ENCODE measurements at regions not wholly inside any gene's neighbourhood (a gene's known extent, or its start where the extent isn't known, plus 50 kb on each side); places are given as distances from the start of the nearest gene placed in this dataset.
"Not testable (repeated sequence)": the region's sequence is repeated elsewhere in the genome, so short reads cannot be mapped to it uniquely, and the experiment has no call there.

- no peak for DNase-seq (ENCODE audit: low spot score)
- POLR2A ChIA-PET (ENCODE audit: low non-redundant PET) = no interaction called here
- CTCF ChIA-PET = no interaction called here
- no peak overlapping the region for H3K27ac ChIP-seq
- no peak for TF ChIP-seq CTCF (conservative IDR thresholded peaks at IDR 0.05; ENCODE audit: low read depth)
Measured at GRCh38 chr3:18987070-18987469, 161.2 kb upstream of the KCNH8 start.

GRCh38 chr3:18982920-18983319, 165.4 kb upstream of the KCNH8 start:
- no peak overlapping the region for H3K27ac ChIP-seq
- TF ChIP-seq CTCF (conservative IDR thresholded peaks at IDR 0.05; ENCODE audit: low read depth) = no peak
- DNase-seq (ENCODE audit: low spot score) = no peak
- CTCF ChIA-PET = no interaction called here
- POLR2A ChIA-PET (ENCODE audit: low non-redundant PET) = no interaction called here

- POLR2A ChIA-PET (ENCODE audit: low non-redundant PET); CTCF ChIA-PET; H3K27ac ChIP-seq; DNase-seq (ENCODE audit: low spot score): not testable (repeated sequence)
Measured at GRCh38 chr3:18976102-18976501, 172.2 kb upstream of the KCNH8 start.

GRCh38 chr3:18968120-18968519, 180.2 kb upstream of the KCNH8 start:
- no peak for TF ChIP-seq CTCF (conservative IDR thresholded peaks at IDR 0.05; ENCODE audit: low read depth)
- POLR2A ChIA-PET (ENCODE audit: low non-redundant PET) = no interaction called here
- CTCF ChIA-PET = no interaction called here
- H3K27ac ChIP-seq = no peak overlapping the region
- DNase-seq (ENCODE audit: low spot score) = no peak

GRCh38 chr3:18965781-18966180, 182.5 kb upstream of the KCNH8 start:
- H3K27ac ChIP-seq = no peak overlapping the region
- no peak for DNase-seq (ENCODE audit: low spot score)
- ChIA-PET POLR2A (ENCODE audit: low non-redundant PET) (no interaction called here), CTCF (no interaction called here)
- TF ChIP-seq CTCF (conservative IDR thresholded peaks at IDR 0.05; ENCODE audit: low read depth) = no peak

- TF ChIP-seq CTCF (conservative IDR thresholded peaks at IDR 0.05; ENCODE audit: low read depth) = no peak
- CTCF ChIA-PET = no interaction called here
- POLR2A ChIA-PET (ENCODE audit: low non-redundant PET) = no interaction called here
- no peak for DNase-seq (ENCODE audit: low spot score)
- H3K27ac ChIP-seq = no peak overlapping the region
Measured at GRCh38 chr3:18964640-18965039, 183.7 kb upstream of the KCNH8 start.

GRCh38 chr3:18951333-18951732, 197.0 kb upstream of the KCNH8 start:
- CTCF ChIA-PET = no interaction called here
- POLR2A ChIA-PET (ENCODE audit: low non-redundant PET) = no interaction called here
- H3K27ac ChIP-seq = no peak overlapping the region
- TF ChIP-seq CTCF (conservative IDR thresholded peaks at IDR 0.05; ENCODE audit: low read depth) = no peak
- DNase-seq (ENCODE audit: low spot score) = no peak

Data from RWPE1 (cell line).